Neuronal stem cell (in vitro differentiated cells): ENCODE measurements at regions not wholly inside any gene's neighbourhood (a gene's known extent, or its start where the extent isn't known, plus 50 kb on each side); places are given as distances from the start of the nearest gene placed in this dataset.

ENCODE experiments used
- DNase-seq: peaks from one replicate; pipeline ENCODE4 v3.0.0-alpha.2; 2013; ENCODE audit warnings: low spot score
- H2AFZ ChIP-seq: one replicate; pipeline ENCODE4 v1.6.1; 2013; ENCODE audit warnings: mild to moderate bottlenecking, low read length, inconsistent platforms
- H2AK5ac ChIP-seq: 2 replicates; pipeline ENCODE4 v1.6.1; 2013; ENCODE audit warnings: low read depth, mild to moderate bottlenecking, inconsistent platforms, low read length, moderate library complexity, mixed read lengths
- H2BK120ac ChIP-seq: 2 replicates; pipeline ENCODE4 v1.6.1; 2013; ENCODE audit warnings: low read depth, mild to moderate bottlenecking, inconsistent platforms, low read length, moderate library complexity, mixed read lengths
- H2BK12ac ChIP-seq: one replicate; pipeline ENCODE4 v1.6.1; 2013; ENCODE audit warnings: low read length, inconsistent platforms
- H2BK15ac ChIP-seq: 2 replicates; pipeline ENCODE4 v1.6.1; 2013; ENCODE audit warnings: mild to moderate bottlenecking, low read length, inconsistent platforms, mixed read lengths
- H2BK5ac ChIP-seq: one replicate; pipeline ENCODE4 v1.6.1; 2013; ENCODE audit warnings: inconsistent platforms, mild to moderate bottlenecking, low read length, moderate library complexity
- H3K14ac ChIP-seq: one replicate; pipeline ENCODE4 v1.6.1; 2013; ENCODE audit warnings: low read length, inconsistent platforms
- H3K18ac ChIP-seq: 2 replicates; pipeline ENCODE4 v1.6.1; 2013; ENCODE audit warnings: low read length, inconsistent platforms
- H3K23ac ChIP-seq: 2 replicates; pipeline ENCODE4 v1.6.1; 2013; ENCODE audit warnings: low read depth, mild to moderate bottlenecking, mixed read lengths, low read length, inconsistent platforms; ENCODE audit not compliant: poor library complexity
- H3K27ac ChIP-seq: replicated peaks from 3 replicates; pipeline ENCODE4 v1.5.1; 2013; ENCODE audit warnings: low read length, inconsistent platforms
- H3K27me3 ChIP-seq, 3 experiments: 2 replicates each; pipeline ENCODE4 v1.6.1; 2013; ENCODE audit warnings: low read length in 3 of 3, mild to moderate bottlenecking in 2 of 3, inconsistent platforms in 1 of 3, low read depth in 1 of 3, mixed read lengths in 1 of 3, moderate library complexity in 1 of 3; ENCODE audit not compliant: control insufficient read depth in 3 of 3, insufficient read depth in 3 of 3
- H3K36me3 ChIP-seq, 2 donors: replicated peaks in 1 of 2; 2 replicates each; pipeline ENCODE4 v1.6.1; 2013; ENCODE audit warnings: low read length in 2 of 2; ENCODE audit not compliant: control insufficient read depth in 2 of 2, insufficient read depth in 2 of 2
- H3K4ac ChIP-seq: 2 replicates; pipeline ENCODE4 v1.6.1; 2013; ENCODE audit warnings: inconsistent platforms, mild to moderate bottlenecking, low read length, moderate library complexity
- H3K4me1 ChIP-seq, 2 donors: 1 replicate in 1 of 2; 2 replicates in 1 of 2; pipeline ENCODE4 v1.6.1; 2013; ENCODE audit warnings: low read length in 2 of 2, low read depth in 1 of 2; ENCODE audit not compliant: control insufficient read depth in 2 of 2, insufficient read depth in 1 of 2
- H3K4me2 ChIP-seq: one replicate; pipeline ENCODE4 v1.6.1; 2013; ENCODE audit warnings: mild to moderate bottlenecking, low read length, inconsistent platforms; ENCODE audit not compliant: insufficient read depth, poor library complexity, severe bottlenecking
- H3K4me3 ChIP-seq, 2 donors: 2 replicates each; pipeline ENCODE4 v1.5.1; 2013; ENCODE audit warnings: low read length in 2 of 2, mild to moderate bottlenecking in 2 of 2, inconsistent platforms in 1 of 2, moderate library complexity in 1 of 2
- H3K79me1 ChIP-seq: one replicate; pipeline ENCODE4 v1.6.1; 2013; ENCODE audit warnings: low read depth, mild to moderate bottlenecking, inconsistent platforms, low read length, moderate library complexity
- H3K9ac ChIP-seq: one replicate; pipeline ENCODE4 v1.6.1; 2013; ENCODE audit warnings: mild to moderate bottlenecking, low read depth, low read length, inconsistent platforms; ENCODE audit not compliant: poor library complexity
- H3K9me3 ChIP-seq, 2 donors: replicated peaks in 1 of 2; 2 replicates each; pipeline versions ENCODE3 to v1.6.1; 2013; ENCODE audit warnings: low read length in 2 of 2, mild to moderate bottlenecking in 2 of 2, inconsistent platforms in 1 of 2, low read depth in 1 of 2, mixed read lengths in 1 of 2, moderate library complexity in 1 of 2; ENCODE audit not compliant: control insufficient read depth in 2 of 2, insufficient read depth in 1 of 2
- H4K8ac ChIP-seq: one replicate; pipeline ENCODE4 v1.6.1; 2013; ENCODE audit warnings: low read depth, mild to moderate bottlenecking, inconsistent platforms, low read length, moderate library complexity
- H4K91ac ChIP-seq: one replicate; pipeline ENCODE4 v1.6.1; 2013; ENCODE audit warnings: low read length, low read depth, mild to moderate bottlenecking, inconsistent platforms; ENCODE audit not compliant: poor library complexity
- WGBS, 2 donors: extraction: QIAGEN DNeasy Blood & Tissue Kit; methylation state at CpG; one replicate each; pipeline ENCODE4 v1.1.7; 2013; ENCODE audit warnings: missing lambda C conversion rate in 2 of 2, mixed read lengths in 1 of 2; ENCODE audit not compliant: insufficient read length in 2 of 2, insufficient replicate concordance in 1 of 2; ENCODE audit errors: extremely low coverage in 2 of 2; 5-methylcytosine and 5-hydroxymethylcytosine counted together

DNA sequence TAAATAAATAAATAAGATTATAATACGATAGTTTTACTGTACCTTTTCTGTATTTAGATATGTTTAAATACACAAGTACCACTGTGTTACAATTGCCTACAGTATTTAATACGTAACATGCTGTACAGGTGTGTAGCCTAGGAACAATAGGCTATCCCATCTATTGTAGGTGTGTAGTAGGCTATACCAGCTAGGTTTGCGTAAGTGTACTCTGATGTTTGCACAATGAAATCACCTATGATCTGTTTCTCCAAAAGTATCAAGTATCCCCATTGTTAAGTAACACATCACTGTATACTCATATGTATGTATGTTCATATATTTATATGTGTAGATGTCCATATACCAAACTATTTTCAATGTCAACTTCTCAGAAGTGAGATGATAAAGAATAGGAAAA lies 118.2 kb upstream of the RND3 start:
- no peak for DNase-seq
- H3K4me2 ChIP-seq = no peak overlapping the region
- no peaks in the 10 kb centered on the region for H3K79me1 ChIP-seq
- H3K9me3 ChIP-seq = no peaks in the 10 kb centered on the region
- WGBS, 2 donors = no CpG with 5 or more reads among the region's 3 CpGs
- H2AK5ac ChIP-seq = no peak overlapping the region
- H4K91ac ChIP-seq = no peak overlapping the region
- H3K27ac ChIP-seq = no peak overlapping the region
- H3K23ac ChIP-seq = no peak overlapping the region
- no peak overlapping the region for H3K14ac ChIP-seq
- no peak overlapping the region for H2BK15ac ChIP-seq
- H3K27me3 ChIP-seq = no peaks in the 10 kb centered on the region
- no peak overlapping the region for H2BK5ac ChIP-seq
- H2BK12ac ChIP-seq = no peak overlapping the region
- no peak overlapping the region for H3K9ac ChIP-seq
- H2AFZ ChIP-seq = no peak overlapping the region
- H3K4ac ChIP-seq = no peak overlapping the region
- no peak overlapping the region for H2BK120ac ChIP-seq
- H3K18ac ChIP-seq = no peak overlapping the region
- peaks cover 4 to 13% of the 10 kb centered on the region in 2 donors for H3K4me1 ChIP-seq
- H3K4me3 ChIP-seq = no peak overlapping the region
- no peak overlapping the region for H4K8ac ChIP-seq
- H3K36me3 ChIP-seq = no peaks in the 10 kb centered on the region

DNA sequence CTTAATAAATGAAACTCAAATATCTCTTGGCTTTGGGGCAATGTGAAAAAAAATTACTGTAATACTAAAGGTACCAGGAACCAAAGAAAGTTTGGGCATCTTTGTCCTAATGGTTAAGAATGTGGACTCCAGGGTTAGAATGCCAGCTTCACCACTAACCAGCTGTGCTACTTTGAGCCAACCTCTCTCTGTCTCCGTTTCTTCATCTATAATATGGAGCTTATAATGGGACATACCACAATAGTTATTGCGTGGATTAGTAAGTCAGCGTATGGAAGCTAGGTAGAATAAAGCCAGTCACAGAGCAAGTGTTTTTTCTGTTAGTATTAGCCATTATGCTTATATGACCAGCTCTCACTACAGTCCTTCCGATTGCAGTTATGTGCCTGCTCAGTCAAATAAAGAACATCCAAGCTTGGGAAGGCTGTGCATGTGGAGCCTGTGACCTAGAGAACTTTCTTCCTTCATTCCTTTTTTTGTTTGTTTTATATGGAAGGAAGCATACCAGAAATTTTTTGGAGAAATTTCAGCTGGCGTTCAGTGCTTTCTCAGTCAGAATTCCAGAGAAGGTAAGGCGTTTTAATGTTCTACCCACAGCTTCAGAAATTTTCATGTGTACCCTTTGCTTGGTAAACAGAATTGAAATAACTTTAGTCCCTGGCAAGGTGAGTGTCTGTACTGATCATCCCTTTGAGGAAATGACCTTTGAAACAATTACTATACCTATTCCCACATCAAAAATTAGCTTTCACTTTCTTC lies 114.0 kb upstream of the RND3 start:
- peak overlapping the region; percentile 35 for H2AFZ ChIP-seq
- no peak overlapping the region for H4K91ac ChIP-seq
- H3K4me3 ChIP-seq = no peak overlapping the region
- no CpG with 5 or more reads among the region's 6 CpGs for whole genome bisulfite sequencing, 2 donors
- no peaks in the 10 kb centered on the region for H3K79me1 ChIP-seq
- H3K18ac ChIP-seq = no peak overlapping the region
- DNase-seq = no peak
- no peak overlapping the region for H4K8ac ChIP-seq
- no peaks in the 10 kb centered on the region for H3K27me3 ChIP-seq
- H3K4ac ChIP-seq = no peak overlapping the region
- H3K36me3 ChIP-seq = no peaks in the 10 kb centered on the region
- H2BK15ac ChIP-seq = no peak overlapping the region
- H3K9me3 ChIP-seq = no peaks in the 10 kb centered on the region
- H3K9ac ChIP-seq = no peak overlapping the region
- no peak overlapping the region for H3K23ac ChIP-seq
- no peak overlapping the region for H2BK120ac ChIP-seq
- H2AK5ac ChIP-seq = no peak overlapping the region
- H2BK12ac ChIP-seq = no peak overlapping the region
- no peak overlapping the region for H3K27ac ChIP-seq
- no peak overlapping the region for H3K4me2 ChIP-seq
- peaks cover 0 to 2% of the 10 kb centered on the region in 2 donors for H3K4me1 ChIP-seq
- H2BK5ac ChIP-seq = no peak overlapping the region
- H3K14ac ChIP-seq = no peak overlapping the region

DNA sequence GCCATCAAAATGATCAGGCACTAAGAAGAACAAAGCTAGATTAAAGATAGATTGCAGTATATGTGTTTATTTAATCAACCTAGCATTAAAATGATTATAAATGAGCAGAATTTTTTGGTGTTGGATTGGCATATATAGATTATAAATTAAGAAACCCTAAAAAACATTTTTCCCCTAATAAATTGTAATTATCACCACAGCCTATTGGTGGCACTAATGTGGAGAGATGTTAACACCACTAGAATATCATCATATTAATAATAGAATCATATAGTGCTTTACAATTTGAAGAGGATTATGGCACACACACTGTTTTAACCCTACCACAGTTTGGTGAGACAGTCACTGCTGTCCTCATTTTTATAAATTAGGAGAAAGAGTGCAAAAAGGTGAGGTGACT lies 112.4 kb upstream of the RND3 start:
- H4K8ac ChIP-seq = no peak overlapping the region
- H3K4me2 ChIP-seq = no peak overlapping the region
- no peaks in the 10 kb centered on the region for H3K9me3 ChIP-seq
- no peaks in the 10 kb centered on the region for H3K36me3 ChIP-seq
- H3K27ac ChIP-seq = no peak overlapping the region
- no peaks in the 10 kb centered on the region for H3K4me1 ChIP-seq
- H2BK15ac ChIP-seq = no peak overlapping the region
- no peak overlapping the region for H2AFZ ChIP-seq
- H4K91ac ChIP-seq = no peak overlapping the region
- H3K27me3 ChIP-seq = no peaks in the 10 kb centered on the region
- no peaks in the 10 kb centered on the region for H3K79me1 ChIP-seq
- H2BK120ac ChIP-seq = no peak overlapping the region
- no peak overlapping the region for H2BK5ac ChIP-seq
- no peak overlapping the region for H3K4ac ChIP-seq
- H3K14ac ChIP-seq = no peak overlapping the region
- H3K18ac ChIP-seq = no peak overlapping the region
- H3K4me3 ChIP-seq = no peak overlapping the region
- no peak overlapping the region for H3K23ac ChIP-seq
- DNase-seq = no peak
- no peak overlapping the region for H3K9ac ChIP-seq
- no peak overlapping the region for H2BK12ac ChIP-seq
- H2AK5ac ChIP-seq = no peak overlapping the region

DNA sequence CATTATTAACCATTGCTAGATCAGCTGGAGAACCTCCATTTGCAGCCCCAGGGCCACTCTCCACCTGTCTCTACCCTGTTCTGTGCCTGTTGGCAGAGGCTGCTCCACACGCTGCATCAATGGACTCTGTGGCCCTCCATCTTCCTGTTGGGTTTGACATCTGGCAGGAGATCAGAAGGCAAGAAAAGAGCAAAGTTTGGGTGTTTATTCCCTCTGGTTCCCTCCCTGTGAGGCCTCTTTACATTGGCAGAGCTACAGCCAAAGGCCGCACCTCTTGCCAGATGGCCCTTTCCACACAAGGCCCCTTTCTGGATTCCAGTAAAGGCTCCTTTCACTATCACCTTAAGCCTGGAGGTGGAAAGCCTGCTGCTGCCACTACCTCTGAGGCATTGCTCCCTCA lies 110.9 kb upstream of the RND3 start:
- no peaks in the 10 kb centered on the region for H3K4me1 ChIP-seq
- no peak overlapping the region for H3K4ac ChIP-seq

More for the DNA sequence above, 110.9 kb upstream of the RND3 start:
- Histone ChIP-seq H3K27me3 (no peaks in the 10 kb centered on the region), H3K9me3 (no peaks in the 10 kb centered on the region), H2AK5ac (no peak overlapping the region), H3K9ac (no peak overlapping the region), H2BK12ac (no peak overlapping the region), H3K23ac (no peak overlapping the region), H3K4me3 (no peak overlapping the region), H3K36me3 (no peaks in the 10 kb centered on the region), H3K18ac (no peak overlapping the region), H3K14ac (no peak overlapping the region), H3K27ac (no peak overlapping the region), H2BK5ac (no peak overlapping the region), H2AFZ (peak overlapping the region; percentile 20), H4K8ac (peak overlapping the region; percentile 72), H2BK15ac (no peak overlapping the region), H4K91ac (no peak overlapping the region), H3K4me2 (no peak overlapping the region), H2BK120ac (no peak overlapping the region), H3K79me1 (no peaks in the 10 kb centered on the region)
- DNase-seq = no peak
- WGBS, 2 donors = no CpG with 5 or more reads among the region's 2 CpGs
